Hematopoietic multipotent progenitor cell treated with erythropoietin and hydrocortisone succinate and interleukin-3 and kit ligand, for 4 days (in vitro differentiated cells): ENCODE measurements at regions not wholly inside any gene's neighbourhood (a gene's known extent, or its start where the extent isn't known, plus 50 kb on each side); places are given as distances from the start of the nearest gene placed in this dataset.
A peak's percentile ranks its signal among the peaks of the same experiment; 100 is the strongest.

Experiments used
- DNase-seq: peaks from one replicate; pipeline ENCODE4 v3.0.0-alpha.2; 2015

GRCh38 chr16:85466304-85466700 is 146.8 kb upstream of the GSE1 start:
- no peak for DNase-seq

GRCh38 chr16:85466989-85467388 is 146.1 kb upstream of the GSE1 start:
- DNase-seq: no peak

GRCh38 chr16:85469929-85470590 is 143.1 kb upstream of the GSE1 start:
- no peak for DNase-seq

GRCh38 chr16:85470873-85471272 is 142.2 kb upstream of the GSE1 start:
- no peak for DNase-seq

GRCh38 chr16:85471469-85472431 is 141.4 kb upstream of the GSE1 start:
- DNase-seq: no peak

GRCh38 chr16:85472514-85472913 is 140.6 kb upstream of the GSE1 start:
- DNase-seq: no peak

- DNase-seq: no peak
Measured at GRCh38 chr16:85473323-85473722, 139.8 kb upstream of the GSE1 start.

GRCh38 chr16:85473909-85474620 is 139.1 kb upstream of the GSE1 start:
- no peak for DNase-seq

GRCh38 chr16:85474621-85475217 is 138.4 kb upstream of the GSE1 start:
- DNase-seq: peak; percentile 69

- DNase-seq: no peak
Measured at GRCh38 chr16:85475233-85475632, 137.9 kb upstream of the GSE1 start.

GRCh38 chr16:85475691-85476300 is 137.3 kb upstream of the GSE1 start:
- DNase-seq: no peak

- DNase-seq: no peak
Measured at GRCh38 chr16:85476389-85476788, 136.7 kb upstream of the GSE1 start.

- no peak for DNase-seq
Measured at GRCh38 chr16:85477801-85478363, 135.2 kb upstream of the GSE1 start.

- DNase-seq: peak; percentile 56
Measured at GRCh38 chr16:85479972-85480726, 133.0 kb upstream of the GSE1 start.

- DNase-seq: no peak
Measured at GRCh38 chr16:85480727-85481101, 132.4 kb upstream of the GSE1 start.

- no peak for DNase-seq
Measured at GRCh38 chr16:85481206-85481605, 131.9 kb upstream of the GSE1 start.

GRCh38 chr16:85481738-85482137 is 131.4 kb upstream of the GSE1 start:
- DNase-seq: no peak

- DNase-seq: no peak
Measured at GRCh38 chr16:85483424-85483823, 129.7 kb upstream of the GSE1 start.

- peak; percentile 54 for DNase-seq
Measured at GRCh38 chr16:85484347-85485300, 128.5 kb upstream of the GSE1 start.

GRCh38 chr16:85485379-85485778 is 127.7 kb upstream of the GSE1 start:
- no peak for DNase-seq
